ENCODE measurements at regions not wholly inside any gene's neighbourhood (a gene's known extent, or its start where the extent isn't known, plus 50 kb on each side); places are given as distances from the start of the nearest gene placed in this dataset.

DNA sequence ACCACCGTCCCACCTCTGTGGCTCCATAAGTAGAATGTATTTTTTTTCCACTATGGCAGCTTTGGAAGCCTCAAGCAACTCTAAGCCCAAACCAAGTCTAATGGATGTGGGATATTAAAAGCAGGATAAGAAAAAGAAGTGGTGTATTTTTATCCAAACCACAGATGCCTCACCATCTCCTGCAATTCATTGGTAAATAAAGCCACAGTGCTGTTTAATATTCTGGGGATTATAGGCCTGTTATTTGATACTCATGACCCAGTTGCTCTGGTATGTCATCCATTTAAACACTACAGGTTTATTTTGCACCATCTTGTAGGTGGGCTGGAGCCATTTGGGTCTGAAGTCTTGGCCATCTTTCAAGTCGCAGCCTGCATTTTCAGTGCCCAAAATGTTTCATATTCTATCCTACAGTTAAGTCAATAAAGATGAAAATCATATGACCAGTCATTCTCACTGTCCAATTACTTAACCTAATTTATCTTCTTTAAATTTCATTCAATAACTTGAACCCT is 279.5 kb upstream of the EPHA4 start (continued):
- TF ChIP-seq, protein P1, sequence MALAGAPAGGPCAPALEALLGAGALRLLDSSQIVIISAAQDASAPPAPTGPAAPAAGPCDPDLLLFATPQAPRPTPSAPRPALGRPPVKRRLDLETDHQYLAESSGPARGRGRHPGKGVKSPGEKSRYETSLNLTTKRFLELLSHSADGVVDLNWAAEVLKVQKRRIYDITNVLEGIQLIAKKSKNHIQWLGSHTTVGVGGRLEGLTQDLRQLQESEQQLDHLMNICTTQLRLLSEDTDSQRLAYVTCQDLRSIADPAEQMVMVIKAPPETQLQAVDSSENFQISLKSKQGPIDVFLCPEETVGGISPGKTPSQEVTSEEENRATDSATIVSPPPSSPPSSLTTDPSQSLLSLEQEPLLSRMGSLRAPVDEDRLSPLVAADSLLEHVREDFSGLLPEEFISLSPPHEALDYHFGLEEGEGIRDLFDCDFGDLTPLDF (CRISPR knock-in tag; IDR thresholded peaks at IDR 0.05): no peak
- TF ChIP-seq, protein P2, sequence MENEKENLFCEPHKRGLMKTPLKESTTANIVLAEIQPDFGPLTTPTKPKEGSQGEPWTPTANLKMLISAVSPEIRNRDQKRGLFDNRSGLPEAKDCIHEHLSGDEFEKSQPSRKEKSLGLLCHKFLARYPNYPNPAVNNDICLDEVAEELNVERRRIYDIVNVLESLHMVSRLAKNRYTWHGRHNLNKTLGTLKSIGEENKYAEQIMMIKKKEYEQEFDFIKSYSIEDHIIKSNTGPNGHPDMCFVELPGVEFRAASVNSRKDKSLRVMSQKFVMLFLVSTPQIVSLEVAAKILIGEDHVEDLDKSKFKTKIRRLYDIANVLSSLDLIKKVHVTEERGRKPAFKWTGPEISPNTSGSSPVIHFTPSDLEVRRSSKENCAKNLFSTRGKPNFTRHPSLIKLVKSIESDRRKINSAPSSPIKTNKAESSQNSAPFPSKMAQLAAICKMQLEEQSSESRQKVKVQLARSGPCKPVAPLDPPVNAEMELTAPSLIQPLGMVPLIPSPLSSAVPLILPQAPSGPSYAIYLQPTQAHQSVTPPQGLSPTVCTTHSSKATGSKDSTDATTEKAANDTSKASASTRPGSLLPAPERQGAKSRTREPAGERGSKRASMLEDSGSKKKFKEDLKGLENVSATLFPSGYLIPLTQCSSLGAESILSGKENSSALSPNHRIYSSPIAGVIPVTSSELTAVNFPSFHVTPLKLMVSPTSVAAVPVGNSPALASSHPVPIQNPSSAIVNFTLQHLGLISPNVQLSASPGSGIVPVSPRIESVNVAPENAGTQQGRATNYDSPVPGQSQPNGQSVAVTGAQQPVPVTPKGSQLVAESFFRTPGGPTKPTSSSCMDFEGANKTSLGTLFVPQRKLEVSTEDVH (IDR thresholded peaks at IDR 0.05; ENCODE audit: low read depth, partially characterized antibody): no peak
- TF ChIP-seq BHLHE40 (IDR thresholded peaks at IDR 0.05; ENCODE audit: low read length) (no peak), MBD2 (IDR thresholded peaks at IDR 0.05; ENCODE audit: borderline replicate concordance, low read depth) (no peak), RCOR1 (IDR thresholded peaks at IDR 0.05; ENCODE audit: borderline replicate concordance in 1 of 2, low read depth in 2 of 2, low read length in 2 of 2) (no peak), SNIP1 (IDR thresholded peaks at IDR 0.05; ENCODE audit: low read depth) (no peak)
- TF ChIP-seq, protein P3, sequence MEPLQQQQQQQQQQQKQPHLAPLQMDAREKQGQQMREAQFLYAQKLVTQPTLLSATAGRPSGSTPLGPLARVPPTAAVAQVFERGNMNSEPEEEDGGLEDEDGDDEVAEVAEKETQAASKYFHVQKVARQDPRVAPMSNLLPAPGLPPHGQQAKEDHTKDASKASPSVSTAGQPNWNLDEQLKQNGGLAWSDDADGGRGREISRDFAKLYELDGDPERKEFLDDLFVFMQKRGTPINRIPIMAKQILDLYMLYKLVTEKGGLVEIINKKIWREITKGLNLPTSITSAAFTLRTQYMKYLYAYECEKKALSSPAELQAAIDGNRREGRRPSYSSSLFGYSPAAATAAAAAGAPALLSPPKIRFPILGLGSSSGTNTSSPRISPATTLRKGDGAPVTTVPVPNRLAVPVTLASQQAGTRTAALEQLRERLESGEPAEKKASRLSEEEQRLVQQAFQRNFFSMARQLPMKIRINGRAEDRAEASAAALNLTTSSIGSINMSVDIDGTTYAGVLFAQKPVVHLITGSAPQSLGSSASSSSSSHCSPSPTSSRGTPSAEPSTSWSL (CRISPR knock-in tag; IDR thresholded peaks at IDR 0.05; ENCODE audit: borderline replicate concordance): no peak

All from K562 (cell line).